HepG2 (cell line): ENCODE measurements at regions not wholly inside any gene's neighbourhood (a gene's known extent, or its start where the extent isn't known, plus 50 kb on each side); places are given as distances from the start of the nearest gene placed in this dataset.

ENCODE experiments used
- ATAC-seq: fragments of 200-7000 bp; cut with Tn5 transposase; 3 replicates; pipeline ENCODE4 v1.9.1; 2020; ENCODE audit warnings: mild to moderate bottlenecking, moderate library complexity
- BruUV-seq: library from RNA; stranded (reverse); fragments of 400-500 nt; replicated peaks from 2 replicates; lab custom pipeline; 2021; lab: Mats Ljungman, UMichigan
- CTCF ChIA-PET: fragments of 300-600 bp; formaldehyde crosslinking; extraction: SDS; loops from one replicate; lab custom pipeline; 2021; ENCODE audit warnings: low total read pairs, inconsistent platforms, low intra/inter-chr PET ratio; lab: Yijun Ruan, JAX
- POLR2A ChIA-PET: fragments of 350-600 bp; sonication (Branson Sonifier 250); formaldehyde crosslinking; loops from one replicate; lab custom pipeline; 2020; ENCODE audit warnings: antibody characterized with exemption, inconsistent platforms; lab: Yijun Ruan, JAX
- DNase-seq: peaks from one replicate; pipeline ENCODE4 v3.0.0-alpha.2; 2015; ENCODE audit warnings: low spot score
- FAIRE-seq: peaks from 3 replicates; lab custom pipeline; 2011; peaks lifted over from hg19 to GRCh38; lab: Jason Lieb, UNC
- H2AFZ ChIP-seq: one replicate; pipeline ENCODE4 v1.6.1; 2011; ENCODE audit warnings: low read length, inconsistent platforms
- H3K27ac ChIP-seq: fragments of 300-600 bp; 3 replicates; pipeline ENCODE4 v1.8.0; 2011; ENCODE audit warnings: mixed run types, mild to moderate bottlenecking, mixed read lengths, low read length, inconsistent platforms; ENCODE audit not compliant: insufficient read depth; ENCODE audit errors: extremely low read length
- H3K27me3 ChIP-seq, 2 experiments: fragments of 200-600 bp in 1 of 2; 2 replicates in 1 of 2; 3 replicates in 1 of 2; pipeline versions ENCODE4 v1.6.0 to v1.8.0; 2011; ENCODE audit warnings: low read length in 2 of 2, mild to moderate bottlenecking in 2 of 2, moderate library complexity in 2 of 2, inconsistent platforms in 1 of 2; ENCODE audit not compliant: insufficient read depth in 2 of 2, control insufficient read depth in 1 of 2
- H3K36me3 ChIP-seq, 2 experiments: fragments of 200-600 bp in 1 of 2; replicated peaks in 1 of 2; 2 replicates in 1 of 2; 3 replicates in 1 of 2; pipeline versions ENCODE4 v1.5.1 to v1.8.0; 2011; ENCODE audit warnings: low read length in 2 of 2, inconsistent platforms in 1 of 2; ENCODE audit not compliant: insufficient read depth in 2 of 2, control insufficient read depth in 1 of 2
- H3K4me1 ChIP-seq: 2 replicates; pipeline ENCODE4 v1.5.1; 2012; ENCODE audit warnings: low read length, inconsistent platforms; ENCODE audit not compliant: insufficient read depth
- H3K4me2 ChIP-seq: 2 replicates; pipeline ENCODE4 v1.6.0; 2011; ENCODE audit warnings: low read depth, low read length, inconsistent platforms
- H3K4me3 ChIP-seq, 3 experiments: fragments of 200-600 bp in 1 of 3; sonication (generic), shearing (Covaris generic) in 1 of 3; replicated peaks in 1 of 3; 2 replicates each; pipeline ENCODE4 v1.5.1; 2011 to 2016; ENCODE audit warnings: low read length in 3 of 3, inconsistent platforms in 2 of 3, low read depth in 2 of 3, mild to moderate bottlenecking in 2 of 3, control low read depth in 1 of 3, mixed read lengths in 1 of 3; ENCODE audit not compliant: insufficient read depth in 1 of 3
- H3K79me2 ChIP-seq: one replicate; pipeline ENCODE4 v1.6.1; 2011; ENCODE audit warnings: low read length, inconsistent platforms; ENCODE audit not compliant: insufficient read depth
- H3K9ac ChIP-seq: 2 replicates; pipeline ENCODE4 v1.6.0; 2011; ENCODE audit warnings: mild to moderate bottlenecking, low read depth, low read length, inconsistent platforms; ENCODE audit not compliant: insufficient read depth
- H3K9me3 ChIP-seq: 2 replicates; pipeline ENCODE4 v1.5.1; 2012; ENCODE audit warnings: mild to moderate bottlenecking, low read length
- H4K20me1 ChIP-seq: 2 replicates; pipeline ENCODE4 v1.6.0; 2011; ENCODE audit warnings: inconsistent platforms, mild to moderate bottlenecking, low read length, moderate library complexity; ENCODE audit not compliant: insufficient read depth
- MAFF ChIP-seq: IDR thresholded peaks from 2 replicates; pipeline ENCODE4 v1.6.1; 2011; ENCODE audit warnings: low read depth, low read length, improper control_type of control experiment
- MAFK ChIP-seq, 2 experiments: IDR thresholded peaks in 1 of 2; conservative IDR thresholded peaks in 1 of 2; 2 replicates each; pipeline ENCODE4 v1.6.1; 2011; ENCODE audit warnings: improper control_type of control experiment in 2 of 2, low read length in 2 of 2
- ZBTB7B ChIP-seq: sonication (generic); formaldehyde crosslinking; IDR thresholded peaks from 2 replicates; pipeline ENCODE4 v1.4.0; 2020; ENCODE audit warnings: missing genetic modification reagents
- ZNF549 ChIP-seq: sonication (generic); formaldehyde crosslinking; IDR thresholded peaks from 2 replicates; pipeline ENCODE4 v1.5.0; 2020; ENCODE audit warnings: missing genetic modification reagents
- ZNF570 ChIP-seq: sonication (generic); formaldehyde crosslinking; IDR thresholded peaks from 2 replicates; pipeline ENCODE4 v1.4.0; 2020; ENCODE audit warnings: mild to moderate bottlenecking, missing genetic modification reagents, borderline replicate concordance
- ZNF709 ChIP-seq: sonication (generic); formaldehyde crosslinking; IDR thresholded peaks from 2 replicates; pipeline ENCODE4 v1.5.0; 2020; ENCODE audit warnings: mild to moderate bottlenecking, missing genetic modification reagents
- WGBS: methylation state at CpG from one replicate; pipeline ENCODE4 v1.1.6; 2017; ENCODE audit warnings: low lambda C conversion rate; 5-methylcytosine and 5-hydroxymethylcytosine counted together
- in situ Hi-C: cut with HindIII; loops from 2 replicates; pipeline ENCODE4 v1.10.0; 2017; ENCODE audit warnings: low pct_unique_long_range_greater_than_20kb; ENCODE audit not compliant: extremely low pct_ligation_motif_present
- intact Hi-C: fragments of 100-400 bp; cut with micrococcal nuclease; formaldehyde crosslinking; loops from one replicate; pipeline ENCODE4 v1.10.0; 2022; ENCODE audit not compliant: unreplicated experiment
- TF ChIP-seq, protein P1 (sequence below): sonication (generic); formaldehyde crosslinking; IDR thresholded peaks from 2 replicates; pipeline ENCODE4; 2020; ENCODE audit warnings: missing genetic modification reagents, mild to moderate bottlenecking, borderline replicate concordance

DNA sequence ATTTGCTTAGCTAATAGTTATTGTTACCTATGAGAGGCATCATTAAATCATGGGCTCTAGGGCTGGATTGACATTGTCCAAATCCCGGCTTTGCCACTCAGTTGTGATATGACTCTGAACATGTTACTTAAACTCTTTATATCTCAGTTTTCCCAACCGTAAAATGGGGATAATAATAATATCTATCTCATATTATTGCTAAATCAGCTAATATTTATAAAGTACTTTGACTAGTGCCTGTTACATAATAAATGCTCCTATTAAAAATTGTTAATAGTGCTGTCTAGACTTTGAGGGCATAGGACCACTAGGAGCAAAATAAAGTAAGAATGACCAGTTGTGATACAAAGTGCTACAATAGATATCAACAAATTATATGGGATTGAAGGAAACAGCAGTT lies 376.3 kb upstream of the FIGN start:
- ChIA-PET CTCF (no interaction called here), POLR2A (no interaction called here)
- intact Hi-C loops = no loop called here
- in situ Hi-C loops = no loop called here
- no peaks in the 10 kb centered on the region for H4K20me1 ChIP-seq
- FAIRE-seq (no peak), ATAC-seq (no peak), DNase-seq (no peak)
- no peaks in the 10 kb centered on the region for H3K36me3 ChIP-seq
- WGBS = 3% methylated on average over 2 of the region's 2 CpGs
- BruUV-seq = no TSS peak
- H3K4me2 ChIP-seq = no peak overlapping the region
- no peaks in the 10 kb centered on the region for H3K27me3 ChIP-seq
- TF ChIP-seq MAFK (conservative IDR thresholded peaks at IDR 0.05 in 1 of 2, IDR thresholded peaks at IDR 0.05 in 1 of 2; ENCODE audit: low read length in 2 of 2) (peak; percentile 56 to 77), MAFF (peak; percentile 70), ZBTB7B (CRISPR knock-in tag) (no peak)
- H3K9me3 ChIP-seq = no peaks in the 10 kb centered on the region
- H3K4me3 ChIP-seq = no peak overlapping the region
- no peak overlapping the region for H3K9ac ChIP-seq
- H3K27ac ChIP-seq = no peak overlapping the region
- no peaks in the 10 kb centered on the region for H3K79me2 ChIP-seq
- H3K4me1 ChIP-seq = no peaks in the 10 kb centered on the region
- no peak overlapping the region for H2AFZ ChIP-seq

DNA sequence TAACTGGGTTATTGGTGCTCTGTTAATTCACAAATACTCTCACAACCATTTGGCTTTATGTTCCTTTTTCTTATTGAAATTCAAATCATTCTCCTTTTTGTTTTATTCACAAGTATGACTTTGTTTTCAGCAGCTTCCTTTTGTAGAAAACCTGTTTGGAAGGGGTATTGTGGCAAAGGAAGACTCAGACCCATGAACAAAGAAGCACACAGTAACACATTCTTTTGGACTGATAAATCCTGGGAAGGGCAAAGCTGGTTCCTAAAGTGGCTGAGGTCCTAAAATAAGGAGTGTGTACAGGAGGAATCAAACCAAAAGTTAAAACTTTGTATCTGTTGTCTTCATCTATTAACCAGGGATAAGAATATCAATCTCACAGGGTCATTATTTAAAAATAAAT lies 374.7 kb upstream of the FIGN start:
- in situ Hi-C loops = no loop called here
- no peaks in the 10 kb centered on the region for H3K4me1 ChIP-seq
- no peak for TF ChIP-seq ZNF570 (CRISPR knock-in tag)
- TF ChIP-seq, protein P1, sequence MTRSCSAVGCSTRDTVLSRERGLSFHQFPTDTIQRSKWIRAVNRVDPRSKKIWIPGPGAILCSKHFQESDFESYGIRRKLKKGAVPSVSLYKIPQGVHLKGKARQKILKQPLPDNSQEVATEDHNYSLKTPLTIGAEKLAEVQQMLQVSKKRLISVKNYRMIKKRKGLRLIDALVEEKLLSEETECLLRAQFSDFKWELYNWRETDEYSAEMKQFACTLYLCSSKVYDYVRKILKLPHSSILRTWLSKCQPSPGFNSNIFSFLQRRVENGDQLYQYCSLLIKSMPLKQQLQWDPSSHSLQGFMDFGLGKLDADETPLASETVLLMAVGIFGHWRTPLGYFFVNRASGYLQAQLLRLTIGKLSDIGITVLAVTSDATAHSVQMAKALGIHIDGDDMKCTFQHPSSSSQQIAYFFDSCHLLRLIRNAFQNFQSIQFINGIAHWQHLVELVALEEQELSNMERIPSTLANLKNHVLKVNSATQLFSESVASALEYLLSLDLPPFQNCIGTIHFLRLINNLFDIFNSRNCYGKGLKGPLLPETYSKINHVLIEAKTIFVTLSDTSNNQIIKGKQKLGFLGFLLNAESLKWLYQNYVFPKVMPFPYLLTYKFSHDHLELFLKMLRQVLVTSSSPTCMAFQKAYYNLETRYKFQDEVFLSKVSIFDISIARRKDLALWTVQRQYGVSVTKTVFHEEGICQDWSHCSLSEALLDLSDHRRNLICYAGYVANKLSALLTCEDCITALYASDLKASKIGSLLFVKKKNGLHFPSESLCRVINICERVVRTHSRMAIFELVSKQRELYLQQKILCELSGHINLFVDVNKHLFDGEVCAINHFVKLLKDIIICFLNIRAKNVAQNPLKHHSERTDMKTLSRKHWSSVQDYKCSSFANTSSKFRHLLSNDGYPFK = no peak
- no peak for TF ChIP-seq ZNF709 (CRISPR knock-in tag)
- no peak for TF ChIP-seq ZNF549 (CRISPR knock-in tag)
- TF ChIP-seq, all 625 proteins: peak for 0
- ChIA-PET CTCF (no interaction called here), POLR2A (no interaction called here)
- no TSS peak for BruUV-seq
- no peak overlapping the region for H2AFZ ChIP-seq
- FAIRE-seq = no peak
- no peak overlapping the region for H3K27ac ChIP-seq
- DNase-seq = no peak
- H3K9ac ChIP-seq = no peak overlapping the region
- no peak for ATAC-seq
- H3K9me3 ChIP-seq = no peaks in the 10 kb centered on the region
- H4K20me1 ChIP-seq = no peaks in the 10 kb centered on the region
- no peak overlapping the region for H3K4me3 ChIP-seq
- no peaks in the 10 kb centered on the region for H3K79me2 ChIP-seq
- H3K36me3 ChIP-seq = no peaks in the 10 kb centered on the region
- no peak overlapping the region for H3K4me2 ChIP-seq
- intact Hi-C loops = no loop called here
- no peaks in the 10 kb centered on the region for H3K27me3 ChIP-seq
